Stimulated activated CD4-positive, alpha-beta T cell treated with anti-CD3 and anti-CD28 coated beads, Interleukin-1b, Interleukin-23, amount 100 ng/mL, for 24 hours (primary cell): ENCODE measurements at regions not wholly inside any gene's neighbourhood (a gene's known extent, or its start where the extent isn't known, plus 50 kb on each side); places are given as distances from the start of the nearest gene placed in this dataset.

Source experiments
- DNase-seq, 4 experiments: peaks; one replicate each; pipeline ENCODE4 v3.0.0-alpha.2; 2020; ENCODE audit warnings: low read depth in 4 of 4, low spot score in 1 of 4

- no peak for DNase-seq
Observed at GRCh38 chr4:100084892-100085291, 105.4 kb downstream of the DDIT4L start.

- DNase-seq: no peak
Observed at GRCh38 chr4:100083289-100083688, 107.0 kb downstream of the DDIT4L start.

GRCh38 chr4:100082852-100083251 lies 107.4 kb downstream of the DDIT4L start:
- DNase-seq: no peak

- DNase-seq: no peak
Observed at GRCh38 chr4:100081491-100081890, 108.8 kb downstream of the DDIT4L start.

GRCh38 chr4:100079264-100079663 lies 111.0 kb downstream of the DDIT4L start:
- DNase-seq: peak in 1 of 4 experiments; percentile 22

GRCh38 chr4:100076753-100077152 lies 113.5 kb downstream of the DDIT4L start:
- DNase-seq: no peak

GRCh38 chr4:100075486-100076270 lies 114.6 kb downstream of the DDIT4L start:
- DNase-seq: no peak

- DNase-seq: no peak
Observed at GRCh38 chr4:100075056-100075455, 115.2 kb downstream of the DDIT4L start.

GRCh38 chr4:100071506-100071905 lies 118.8 kb downstream of the DDIT4L start:
- DNase-seq: no peak

GRCh38 chr4:100070868-100071267 lies 119.4 kb downstream of the DDIT4L start:
- no peak for DNase-seq

GRCh38 chr4:100069207-100069606 lies 119.1 kb upstream of the H2AZ1 start:
- DNase-seq: no peak

- no peak for DNase-seq
Observed at GRCh38 chr4:100067255-100067654, 117.2 kb upstream of the H2AZ1 start.

- DNase-seq: no peak
Observed at GRCh38 chr4:100063355-100063754, 113.3 kb upstream of the H2AZ1 start.

GRCh38 chr4:100062921-100063320 lies 112.8 kb upstream of the H2AZ1 start:
- no peak for DNase-seq

- no peak for DNase-seq
Observed at GRCh38 chr4:100061835-100062234, 111.8 kb upstream of the H2AZ1 start.

- no peak for DNase-seq
Observed at GRCh38 chr4:100060765-100061416, 110.8 kb upstream of the H2AZ1 start.

- no peak for DNase-seq
Observed at GRCh38 chr4:100059467-100059866, 109.4 kb upstream of the H2AZ1 start.

GRCh38 chr4:100056701-100057100 lies 106.6 kb upstream of the H2AZ1 start:
- no peak for DNase-seq

GRCh38 chr4:100054071-100054470 lies 104.0 kb upstream of the H2AZ1 start:
- no peak for DNase-seq

- DNase-seq: no peak
Observed at GRCh38 chr4:100049872-100050271, 99.8 kb upstream of the H2AZ1 start.

- DNase-seq: no peak
Observed at GRCh38 chr4:100042711-100043110, 92.6 kb upstream of the H2AZ1 start.

- DNase-seq: no peak
Observed at GRCh38 chr4:100042235-100042634, 92.2 kb upstream of the H2AZ1 start.

GRCh38 chr4:100041646-100042045 lies 91.6 kb upstream of the H2AZ1 start:
- DNase-seq: no peak
